Transverse colon (tissue), 4 donors: ENCODE measurements at regions not wholly inside any gene's neighbourhood (a gene's known extent, or its start where the extent isn't known, plus 50 kb on each side); places are given as distances from the start of the nearest gene placed in this dataset.

Experiments
- DNase-seq: peaks from one replicate; pipeline ENCODE4 v3.0.0-alpha.2; 2019
- H3K27ac ChIP-seq, 4 donors: fragments of 200-600 bp; sonication (generic); 2 replicates each; pipeline ENCODE4 v1.5.1; 2016 to 2018; ENCODE audit warnings: inconsistent platforms in 4 of 4
- H3K27me3 ChIP-seq: fragments of 200-600 bp; sonication (generic); 2 replicates; pipeline ENCODE4 v1.5.1; 2017; ENCODE audit warnings: inconsistent platforms
- H3K36me3 ChIP-seq, 4 donors: fragments of 200-600 bp; sonication (generic); 2 replicates each; pipeline ENCODE4 v1.5.1; 2017 to 2019; ENCODE audit warnings: inconsistent platforms in 4 of 4
- H3K4me1 ChIP-seq, 4 donors: fragments of 200-600 bp; sonication (generic); 2 replicates each; pipeline ENCODE4 v1.5.1; 2017 to 2020; ENCODE audit warnings: inconsistent platforms in 4 of 4
- H3K4me3 ChIP-seq, 4 donors: fragments of 200-600 bp; sonication (generic); 1 replicate in 1 of 4; 2 replicates in 3 of 4; pipeline versions ENCODE4 v1.5.1 to v1.6.1; 2017 to 2019; ENCODE audit warnings: inconsistent platforms in 4 of 4
- H3K9me3 ChIP-seq, 2 donors: fragments of 200-600 bp; sonication (generic); 2 replicates each; pipeline ENCODE4 v1.5.1; 2017 to 2019; ENCODE audit warnings: inconsistent platforms in 2 of 2
- EP300 ChIP-seq: sonication (generic); formaldehyde crosslinking; IDR thresholded peaks from one replicate; pipeline ENCODE4 v1.6.1; 2017; ENCODE audit warnings: antibody characterized with exemption, low read depth
- POLR2A ChIP-seq: fragments of 450-650 bp; IDR thresholded peaks from one replicate; pipeline ENCODE4 v1.6.1; 2016; ENCODE audit warnings: antibody characterized with exemption, mild to moderate bottlenecking, moderate library complexity
- POLR2AphosphoS5 ChIP-seq, 3 donors: sonication (generic); formaldehyde crosslinking; IDR thresholded peaks; one replicate each; pipeline ENCODE4 v1.6.1; 2016; ENCODE audit warnings: antibody characterized with exemption in 3 of 3
- WGBS, 2 donors: methylation state at CpG; one replicate each; pipeline ENCODE4 v1.1.5; 2018; ENCODE audit warnings: low coverage in 1 of 2; 5-methylcytosine and 5-hydroxymethylcytosine counted together
- in situ Hi-C, 4 donors: fragments of 200-750 bp; cut with MboI; loops; one replicate each; pipeline versions ENCODE4 v1.15.0 to v1.15.1; 2017; ENCODE audit warnings: low sequenced_read_pairs in 3 of 4, low pct_ligation_motif_present in 1 of 4, low pct_unique_long_range_greater_than_20kb in 1 of 4
- intact Hi-C: fragments of 100-400 bp; cut with DNase I; formaldehyde crosslinking; loops from one replicate; pipeline ENCODE4 v1.15.1; 2023; ENCODE audit warnings: low total_unique reads
- TF ChIP-seq, protein P1 (sequence below), 5 experiments: fragments of 200-600 bp in 3 of 5; fragments of 450-650 bp in 2 of 5; sonication (generic) in 3 of 5; IDR thresholded peaks; 1 replicate in 2 of 5; 2 replicates in 3 of 5; pipeline ENCODE4 v1.5.1; 2016 to 2017; ENCODE audit warnings: antibody characterized with exemption in 5 of 5, inconsistent platforms in 3 of 5, mild to moderate bottlenecking in 2 of 5, moderate library complexity in 1 of 5

- no peaks in the 10 kb centered on the region for H3K9me3 ChIP-seq
- no peaks in the 10 kb centered on the region for H3K36me3 ChIP-seq
- in situ Hi-C loops: no loop called here
- TF ChIP-seq POLR2A (no peak), POLR2AphosphoS5 (IDR thresholded peaks at IDR 0.05) (no peak), EP300 (no peak)
- TF ChIP-seq, protein P1, sequence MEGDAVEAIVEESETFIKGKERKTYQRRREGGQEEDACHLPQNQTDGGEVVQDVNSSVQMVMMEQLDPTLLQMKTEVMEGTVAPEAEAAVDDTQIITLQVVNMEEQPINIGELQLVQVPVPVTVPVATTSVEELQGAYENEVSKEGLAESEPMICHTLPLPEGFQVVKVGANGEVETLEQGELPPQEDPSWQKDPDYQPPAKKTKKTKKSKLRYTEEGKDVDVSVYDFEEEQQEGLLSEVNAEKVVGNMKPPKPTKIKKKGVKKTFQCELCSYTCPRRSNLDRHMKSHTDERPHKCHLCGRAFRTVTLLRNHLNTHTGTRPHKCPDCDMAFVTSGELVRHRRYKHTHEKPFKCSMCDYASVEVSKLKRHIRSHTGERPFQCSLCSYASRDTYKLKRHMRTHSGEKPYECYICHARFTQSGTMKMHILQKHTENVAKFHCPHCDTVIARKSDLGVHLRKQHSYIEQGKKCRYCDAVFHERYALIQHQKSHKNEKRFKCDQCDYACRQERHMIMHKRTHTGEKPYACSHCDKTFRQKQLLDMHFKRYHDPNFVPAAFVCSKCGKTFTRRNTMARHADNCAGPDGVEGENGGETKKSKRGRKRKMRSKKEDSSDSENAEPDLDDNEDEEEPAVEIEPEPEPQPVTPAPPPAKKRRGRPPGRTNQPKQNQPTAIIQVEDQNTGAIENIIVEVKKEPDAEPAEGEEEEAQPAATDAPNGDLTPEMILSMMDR (IDR thresholded peaks at IDR 0.05): no peak
- no peak for DNase-seq
- WGBS, 2 donors: 76% methylated on average over 2 of the region's 2 CpGs
- no peaks in the 10 kb centered on the region for H3K27me3 ChIP-seq
- no peak overlapping the region for H3K4me3 ChIP-seq
- H3K27ac ChIP-seq: no peak overlapping the region
- H3K4me1 ChIP-seq: no peaks in the 10 kb centered on the region
- intact Hi-C loops: no loop called here
Observed at GRCh38 chr10:10527861-10528562, 489.7 kb upstream of the CELF2 start.

- H3K36me3 ChIP-seq: no peaks in the 10 kb centered on the region
- no peak overlapping the region for H3K27ac ChIP-seq
- no peaks in the 10 kb centered on the region for H3K4me1 ChIP-seq
- intact Hi-C loops (no loop called here), in situ Hi-C loops (no loop called here)
- no peaks in the 10 kb centered on the region for H3K27me3 ChIP-seq
- no peak for TF ChIP-seq POLR2A
- no peak for TF ChIP-seq POLR2AphosphoS5 (IDR thresholded peaks at IDR 0.05)
- no peak for TF ChIP-seq EP300
- TF ChIP-seq, protein P1 (IDR thresholded peaks at IDR 0.05): no peak
- no peaks in the 10 kb centered on the region for H3K9me3 ChIP-seq
- 92 to 96% methylated on average over 2 to 3 of the region's 3 CpGs for WGBS, 2 donors
- DNase-seq: no peak
- H3K4me3 ChIP-seq: no peak overlapping the region
Observed at GRCh38 chr10:10528563-10528910, 489.1 kb upstream of the CELF2 start.

DNA sequence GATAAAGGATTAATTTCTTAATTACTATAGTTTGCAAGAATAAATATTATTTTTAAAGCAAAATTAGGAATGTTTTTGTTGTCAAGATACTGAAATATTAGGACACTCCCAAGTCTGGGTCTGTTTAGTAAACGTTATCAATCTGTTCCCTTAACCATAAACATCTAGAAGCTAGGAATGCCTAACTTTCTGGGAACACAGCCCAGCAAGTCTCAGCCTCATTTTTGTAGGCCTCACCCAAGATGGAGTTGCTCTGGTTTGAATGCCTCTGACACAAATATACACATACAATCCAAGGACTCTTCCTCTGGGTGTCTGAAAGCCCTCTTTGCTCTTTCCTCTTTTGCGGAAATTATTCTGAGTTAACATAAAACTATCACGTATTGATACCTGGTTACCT lies 487.4 kb upstream of the CELF2 start:
- H3K27me3 ChIP-seq: no peaks in the 10 kb centered on the region
- no peak for DNase-seq
- H3K9me3 ChIP-seq: no peaks in the 10 kb centered on the region
- H3K27ac ChIP-seq: no peak overlapping the region
- no peak overlapping the region for H3K4me3 ChIP-seq
- in situ Hi-C loops: no loop called here
- H3K4me1 ChIP-seq: no peaks in the 10 kb centered on the region
- intact Hi-C loops: no loop called here
- no peaks in the 10 kb centered on the region for H3K36me3 ChIP-seq
- WGBS, 2 donors: 53 to 56% methylated on average over 3 of the region's 3 CpGs
- no peak for TF ChIP-seq POLR2A
- TF ChIP-seq EP300: no peak
- TF ChIP-seq, protein P1 (IDR thresholded peaks at IDR 0.05): no peak
- no peak for TF ChIP-seq POLR2AphosphoS5 (IDR thresholded peaks at IDR 0.05)

DNA sequence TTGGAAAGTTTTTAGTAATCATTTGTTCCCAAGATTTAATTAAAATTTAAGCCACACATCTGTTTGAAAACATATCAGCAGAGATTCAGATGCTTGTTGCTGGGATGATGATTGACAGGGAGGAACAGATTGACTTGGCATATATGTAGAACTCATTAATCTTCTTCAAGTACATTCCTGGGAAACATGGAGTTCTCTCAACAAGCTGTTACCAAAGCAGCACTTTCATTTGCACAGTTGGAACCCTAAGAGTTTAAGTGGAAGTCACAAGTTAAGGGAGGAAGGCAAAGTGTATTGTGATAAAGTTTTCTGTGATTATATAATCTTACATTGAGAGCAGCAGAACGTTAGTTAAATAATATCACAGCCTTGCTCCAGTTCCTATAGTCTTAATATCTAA lies 485.4 kb upstream of the CELF2 start:
- Histone ChIP-seq H3K4me3 (no peak overlapping the region), H3K4me1 (no peaks in the 10 kb centered on the region), H3K9me3 (no peaks in the 10 kb centered on the region), H3K27ac (no peak overlapping the region), H3K27me3 (no peaks in the 10 kb centered on the region), H3K36me3 (no peaks in the 10 kb centered on the region)
- no peak for DNase-seq
- intact Hi-C loops: no loop called here
- in situ Hi-C loops: no loop called here
- TF ChIP-seq POLR2AphosphoS5 (IDR thresholded peaks at IDR 0.05) (no peak), POLR2A (no peak), EP300 (no peak)
- TF ChIP-seq, protein P1 (IDR thresholded peaks at IDR 0.05): no peak
- 50 to 59% methylated on average over 1 of the region's 1 CpG for WGBS, 2 donors
